GF-D8 (cell line): ENCODE measurements at regions not wholly inside any gene's neighbourhood (a gene's known extent, or its start where the extent isn't known, plus 50 kb on each side); places are given as distances from the start of the nearest gene placed in this dataset.
"Not testable (repeated sequence)": the region's sequence is repeated elsewhere in the genome, so short reads cannot be mapped to it uniquely, and the experiment has no call there.

Source experiments
- DNase-seq: peaks from one replicate; lab custom pipeline; 2025; lab: John Stamatoyannopoulos, UW

DNA sequence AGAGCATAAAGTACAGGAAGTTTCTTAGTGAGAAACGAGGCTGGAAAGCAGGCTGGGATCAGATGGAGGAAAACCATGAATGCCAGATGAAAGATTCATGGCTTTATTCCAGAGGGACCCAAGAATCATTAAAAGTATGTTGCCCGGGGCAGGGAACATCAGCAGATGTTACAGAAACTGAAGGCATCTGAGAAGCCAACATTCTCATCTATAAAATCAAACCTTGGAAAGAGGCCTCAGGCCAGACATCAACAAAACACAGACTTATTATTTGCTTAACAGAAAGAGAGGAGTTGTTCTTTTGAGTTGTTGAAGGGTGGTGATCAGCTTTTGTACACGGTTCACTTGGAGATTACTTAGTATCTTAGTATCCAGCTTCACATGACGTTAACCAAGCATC, 543.6 kb downstream of the RFC3 start:
- DNase-seq, result no peak

GRCh38 chr13:34363266-34363665, 545.3 kb downstream of the RFC3 start:
- DNase-seq, result no peak

DNA sequence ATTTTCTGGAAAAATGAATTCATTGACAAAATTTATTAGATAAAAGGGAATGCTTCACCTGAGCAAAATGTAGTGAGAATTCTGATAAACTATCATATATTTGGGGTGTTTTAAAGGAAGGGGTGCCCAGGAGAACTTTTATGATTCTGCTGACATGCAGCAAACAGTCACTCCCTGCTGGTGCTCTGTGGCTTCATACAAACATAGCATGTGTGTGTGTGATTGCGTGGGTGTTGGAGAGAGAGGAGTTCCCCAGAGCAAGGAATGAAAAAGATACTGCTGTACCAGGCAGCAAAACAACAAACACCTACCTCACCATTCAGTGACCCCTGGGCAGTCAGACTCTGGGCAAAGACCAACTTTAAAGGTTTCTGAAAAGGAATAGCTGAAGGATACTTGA, 546.7 kb downstream of the RFC3 start:
- DNase-seq, result no peak

DNA sequence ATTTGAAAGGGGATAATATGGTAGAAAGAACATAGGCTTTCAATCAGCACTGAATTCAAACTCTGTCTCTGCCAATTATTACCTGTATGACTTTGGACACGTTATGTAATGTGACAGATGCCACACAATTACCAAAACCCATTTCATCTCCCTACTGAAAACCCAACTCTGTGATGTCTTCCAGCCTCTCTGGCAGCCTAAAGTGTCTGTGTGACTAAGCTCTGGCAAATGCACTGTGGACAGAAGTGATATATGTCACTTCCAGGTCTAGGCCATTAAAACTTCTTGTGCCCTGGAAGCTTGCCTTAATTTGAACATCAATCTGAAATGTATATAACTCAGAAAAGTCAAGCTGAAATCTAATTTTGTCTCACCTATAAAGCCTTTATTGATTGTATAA, 552.0 kb downstream of the RFC3 start:
- DNase-seq, result no peak

- no peak for DNase-seq
Observed at GRCh38 chr13:34371108-34371507, 553.2 kb downstream of the RFC3 start.

GRCh38 chr13:34371645-34372395, 553.9 kb downstream of the RFC3 start:
- DNase-seq, result no peak

GRCh38 chr13:34372581-34372980, 554.6 kb downstream of the RFC3 start:
- DNase-seq, result no peak

DNA sequence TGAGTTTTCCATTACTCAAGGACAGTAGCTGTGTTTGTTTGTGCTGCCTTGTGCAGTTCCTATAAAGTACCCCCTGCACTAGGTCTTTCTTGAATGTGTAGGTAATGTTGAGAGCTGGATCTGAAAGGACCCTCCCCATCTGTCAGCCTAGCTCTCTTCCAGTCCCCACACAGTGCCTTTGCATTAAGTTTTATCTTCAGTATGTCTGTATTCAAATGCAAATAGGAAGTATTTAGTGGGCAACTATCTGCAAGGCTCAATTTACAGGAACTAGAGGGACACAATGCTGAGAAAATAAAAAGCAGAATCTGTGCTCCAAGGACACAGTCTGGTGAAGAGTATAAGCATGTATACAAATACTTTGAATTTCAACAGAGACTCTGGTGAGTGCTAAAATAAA, 558.5 kb downstream of the RFC3 start:
- no peak for DNase-seq

DNA sequence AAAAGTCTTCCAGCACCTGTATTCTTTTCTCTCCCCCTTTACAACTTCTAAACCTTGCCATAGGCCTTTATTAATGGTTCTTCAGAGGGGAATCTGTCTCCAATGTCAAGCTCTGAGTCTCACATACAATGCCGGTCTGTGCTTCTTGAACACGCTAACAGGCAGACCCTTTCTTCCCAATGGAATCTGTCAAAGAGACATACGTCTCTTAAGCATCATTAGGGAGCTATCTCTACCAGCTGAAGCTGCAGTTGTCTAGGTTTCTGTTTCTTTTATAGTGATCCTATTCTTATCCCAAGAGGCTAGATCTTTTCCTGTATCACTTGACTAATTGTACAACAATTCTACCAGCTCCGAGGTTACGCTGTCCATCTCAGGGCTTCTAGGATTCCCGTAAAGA, 560.8 kb upstream of the NBEA start:
- no peak for DNase-seq

- no peak for DNase-seq
Observed at GRCh38 chr13:34383728-34384127, 558.3 kb upstream of the NBEA start.

- DNase-seq, result not testable (repeated sequence)
Observed at GRCh38 chr13:34386229-34386628, 555.8 kb upstream of the NBEA start.

- no peak for DNase-seq
Observed at GRCh38 chr13:34391076-34391475, 551.0 kb upstream of the NBEA start.

- no peak for DNase-seq
Observed at GRCh38 chr13:34401696-34402095, 540.4 kb upstream of the NBEA start.

GRCh38 chr13:34405410-34406181, 536.5 kb upstream of the NBEA start:
- DNase-seq, result no peak

GRCh38 chr13:34408640-34409039, 533.4 kb upstream of the NBEA start:
- no peak for DNase-seq

DNA sequence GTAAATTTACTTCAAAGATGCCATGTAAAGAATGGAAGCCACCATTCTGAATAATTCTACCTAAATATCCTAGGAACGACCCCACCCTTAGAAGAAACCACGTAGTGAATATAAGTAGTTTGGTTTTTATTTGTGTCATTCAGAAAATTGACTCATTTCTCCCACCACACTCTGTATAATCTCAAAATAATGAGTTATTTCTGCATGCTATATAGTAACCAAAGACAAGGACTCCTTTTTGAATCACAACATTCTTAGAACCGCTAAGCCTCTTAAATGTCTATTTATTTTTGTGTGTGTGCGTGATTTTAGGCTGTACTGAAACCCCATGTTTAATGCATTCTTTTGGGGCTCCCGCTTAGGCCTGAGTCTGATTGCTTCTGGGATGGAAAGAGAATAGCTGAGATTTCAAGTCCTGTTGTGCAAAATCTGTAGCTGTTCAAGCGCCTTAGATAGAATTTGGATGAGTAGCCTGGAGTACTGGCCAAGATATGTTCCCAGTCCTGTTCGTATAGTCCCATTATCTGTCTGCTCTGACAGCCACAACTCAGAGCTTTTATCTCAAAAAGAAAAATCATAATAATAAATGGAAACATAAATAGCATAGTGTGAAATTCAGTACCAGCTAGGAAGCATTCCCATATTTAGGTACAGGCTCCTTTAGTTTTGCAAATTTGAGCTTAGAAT, 532.4 kb upstream of the NBEA start:
- no peak for DNase-seq

DNA sequence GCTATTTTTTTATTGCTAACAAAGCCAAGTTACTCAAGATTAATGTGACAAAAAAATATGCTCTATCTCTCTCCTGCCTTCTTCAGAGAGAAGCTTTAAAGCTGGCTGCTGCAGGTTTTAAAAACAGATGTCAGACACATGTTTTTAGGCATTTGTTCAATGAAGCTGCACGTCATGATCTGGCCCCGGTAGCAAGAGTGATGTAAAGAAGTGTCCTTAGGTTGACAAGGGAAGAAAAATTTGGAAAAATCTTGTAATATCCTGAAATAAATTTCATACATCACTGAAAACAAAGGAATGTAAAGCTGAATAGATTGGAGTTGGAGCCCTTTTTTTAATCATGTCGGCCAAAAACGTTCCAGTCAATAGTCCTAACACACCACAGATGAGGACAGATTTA, 531.4 kb upstream of the NBEA start:
- DNase-seq, result no peak

- no peak for DNase-seq
Observed at GRCh38 chr13:34411177-34411576, 530.9 kb upstream of the NBEA start.

GRCh38 chr13:34411894-34412293, 530.2 kb upstream of the NBEA start:
- no peak for DNase-seq

DNA sequence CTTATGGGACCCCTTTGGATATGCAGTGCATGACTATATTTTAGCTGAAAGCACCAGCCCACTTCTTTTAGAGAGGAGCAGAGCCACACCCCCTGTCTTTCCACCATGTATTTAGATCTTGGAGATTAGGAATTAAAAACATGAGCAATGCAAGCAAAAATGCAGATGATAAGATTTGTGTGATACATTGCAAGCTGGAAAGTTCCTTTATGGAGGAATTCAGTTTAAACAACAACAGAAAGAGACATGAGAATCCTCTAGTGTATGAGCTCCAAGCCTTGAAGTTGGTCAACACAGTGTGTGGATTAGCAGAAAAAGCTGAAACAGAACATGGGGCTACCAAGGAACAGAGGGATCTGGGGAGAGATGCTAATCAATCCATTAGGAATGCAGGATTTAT, 529.8 kb upstream of the NBEA start:
- DNase-seq, result no peak

- no peak for DNase-seq
Observed at GRCh38 chr13:34412817-34413375, 529.2 kb upstream of the NBEA start.

DNA sequence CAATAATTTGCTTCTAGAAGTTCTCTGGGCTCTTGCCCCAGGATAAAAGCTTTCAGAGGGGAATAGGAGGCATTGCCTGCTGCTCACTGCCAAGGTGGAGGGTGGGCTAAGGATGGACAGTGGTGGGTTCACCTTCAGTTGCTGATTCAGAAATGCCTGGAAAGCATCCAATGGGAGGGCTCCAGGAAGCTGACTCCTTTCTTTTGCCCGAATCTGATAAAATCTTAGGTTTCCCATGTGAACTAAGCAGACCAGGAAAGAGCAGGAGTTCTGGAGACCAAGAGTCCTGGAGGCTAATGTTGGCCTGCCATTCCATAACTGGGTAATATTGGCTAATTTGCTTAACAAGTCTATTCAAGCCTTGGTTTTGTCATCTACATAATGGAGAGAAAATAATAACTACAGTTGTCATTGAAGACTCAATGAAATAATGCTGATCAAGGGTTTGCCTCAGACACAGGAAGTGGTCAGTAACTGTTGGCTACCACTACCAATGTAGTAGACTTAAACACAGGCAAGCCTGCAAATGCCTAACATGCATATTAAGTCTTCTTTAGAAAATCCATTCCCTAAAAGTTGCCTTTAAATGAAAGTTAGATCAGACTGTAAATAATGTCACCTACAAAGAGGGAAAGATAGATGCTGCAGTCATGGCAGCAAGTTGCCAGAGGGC, 528.4 kb upstream of the NBEA start:
- no peak for DNase-seq
